NCI-H2029 treated with DMSO at 0.1 percent for 48 hours (cell line): ENCODE measurements at regions not wholly inside any gene's neighbourhood (a gene's known extent, or its start where the extent isn't known, plus 50 kb on each side); places are given as distances from the start of the nearest gene placed in this dataset.

ENCODE experiments used
- DNase-seq: peaks from one replicate; lab custom pipeline; 2025; lab: John Stamatoyannopoulos, UW

GRCh38 chr22:23410411-23410810 lies 169.7 kb downstream of the IGLL1 start:
- DNase-seq = no peak

- no peak for DNase-seq
These were observed 170.1 kb downstream of the IGLL1 start for GRCh38 chr22:23409976-23410375.

GRCh38 chr22:23408321-23408720 lies 171.8 kb downstream of the IGLL1 start:
- no peak for DNase-seq

- no peak for DNase-seq
These were observed 174.7 kb downstream of the IGLL1 start for GRCh38 chr22:23405366-23405851.

GRCh38 chr22:23404689-23405365 lies 175.3 kb downstream of the IGLL1 start:
- no peak for DNase-seq

GRCh38 chr22:23403720-23404688 lies 176.1 kb downstream of the IGLL1 start:
- DNase-seq = no peak

GRCh38 chr22:23403152-23403719 lies 176.9 kb downstream of the IGLL1 start:
- DNase-seq = no peak

- peak; percentile 14 for DNase-seq
These were observed 177.6 kb downstream of the IGLL1 start for GRCh38 chr22:23402275-23403151.

- no peak for DNase-seq
These were observed 178.2 kb downstream of the IGLL1 start for GRCh38 chr22:23401910-23402274.

- DNase-seq = no peak
These were observed 178.8 kb downstream of the IGLL1 start for GRCh38 chr22:23401111-23401909.

- DNase-seq = no peak
These were observed 179.7 kb downstream of the IGLL1 start for GRCh38 chr22:23400286-23400981.

GRCh38 chr22:23399367-23400285 lies 180.5 kb downstream of the IGLL1 start:
- no peak for DNase-seq

GRCh38 chr22:23398701-23399366 lies 181.3 kb downstream of the IGLL1 start:
- no peak for DNase-seq

- DNase-seq = no peak
These were observed 182.2 kb downstream of the IGLL1 start for GRCh38 chr22:23397613-23398567.

GRCh38 chr22:23397008-23397612 lies 183.0 kb downstream of the IGLL1 start:
- no peak for DNase-seq

GRCh38 chr22:23396362-23397007 lies 183.6 kb downstream of the IGLL1 start:
- DNase-seq = no peak
